Right lobe of liver (tissue), 6 donors: ENCODE measurements at regions not wholly inside any gene's neighbourhood (a gene's known extent, or its start where the extent isn't known, plus 50 kb on each side); places are given as distances from the start of the nearest gene placed in this dataset.
"Not testable (repeated sequence)": the region's sequence is repeated elsewhere in the genome, so short reads cannot be mapped to it uniquely, and the experiment has no call there.

Experiments
- ATAC-seq, 4 donors: fragments of 200-7000 bp; cut with Tn5 transposase; one replicate each; pipeline ENCODE4 v1.9.1; 2020; ENCODE audit warnings: mild to moderate bottlenecking in 4 of 4, moderate library complexity in 4 of 4
- DNase-seq, 3 donors: peaks; one replicate each; pipeline ENCODE4 v3.0.0-alpha.2; 2020
- H3K27ac ChIP-seq, 3 donors: fragments of 200-600 bp; one replicate each; pipeline ENCODE4 v1.8.0; 2022
- H3K27me3 ChIP-seq, 2 donors: fragments of 200-600 bp; one replicate each; pipeline ENCODE4 v1.8.0; 2022
- H3K36me3 ChIP-seq, 4 donors: fragments of 200-600 bp; sonication (generic) in 1 of 4; one replicate each; pipeline versions ENCODE4 v1.5.1 to v1.8.0; 2017 to 2022; ENCODE audit warnings: control low read depth in 1 of 4
- H3K4me1 ChIP-seq, 4 donors: fragments of 200-600 bp; sonication (generic) in 1 of 4; one replicate each; pipeline versions ENCODE4 v1.5.1 to v1.8.0; 2017 to 2022; ENCODE audit warnings: control low read depth in 1 of 4
- H3K4me3 ChIP-seq, 3 donors: fragments of 200-600 bp; one replicate each; pipeline ENCODE4 v1.8.0; 2022
- H3K9me3 ChIP-seq, 4 donors: fragments of 200-600 bp; sonication (generic) in 1 of 4; one replicate each; pipeline versions ENCODE4 v1.5.1 to v1.8.0; 2017 to 2022; ENCODE audit warnings: control low read depth in 1 of 4
- POLR2A ChIP-seq: fragments of 450-650 bp; IDR thresholded peaks from one replicate; pipeline ENCODE4 v1.6.1; 2017; ENCODE audit warnings: antibody characterized with exemption, mild to moderate bottlenecking
- WGBS: methylation state at CpG from one replicate; pipeline ENCODE4 v1.1.6; 2018; ENCODE audit warnings: low coverage, low lambda C conversion rate; ENCODE audit not compliant: insufficient coverage; ENCODE audit errors: missing lambda C conversion rate; 5-methylcytosine and 5-hydroxymethylcytosine counted together
- intact Hi-C, 2 donors: fragments of 100-400 bp; cut with DNase I; formaldehyde crosslinking; loops; one replicate each; pipeline versions ENCODE4 v1.11.2 to v1.14.1; 2022
- TF ChIP-seq, protein P1 (sequence below), 4 donors: fragments of 200-600 bp in 3 of 4; fragments of 450-650 bp in 1 of 4; IDR thresholded peaks; one replicate each; pipeline versions ENCODE4 v1.5.1 to v1.8.0; 2016 to 2022; ENCODE audit warnings: antibody characterized with exemption in 4 of 4, mild to moderate bottlenecking in 2 of 4
- donor health status: DM: no; HTN: yes; CAD: no.
- donor health status: DM: no; HTN: no; CAD: no.
- donor health status: DM: no; HTN: no; CAD: no.
- donor health status: DM: no; HTN: yes; CAD: no.
- donor health status: DM: no; HTN: yes; CAD: no.

DNA sequence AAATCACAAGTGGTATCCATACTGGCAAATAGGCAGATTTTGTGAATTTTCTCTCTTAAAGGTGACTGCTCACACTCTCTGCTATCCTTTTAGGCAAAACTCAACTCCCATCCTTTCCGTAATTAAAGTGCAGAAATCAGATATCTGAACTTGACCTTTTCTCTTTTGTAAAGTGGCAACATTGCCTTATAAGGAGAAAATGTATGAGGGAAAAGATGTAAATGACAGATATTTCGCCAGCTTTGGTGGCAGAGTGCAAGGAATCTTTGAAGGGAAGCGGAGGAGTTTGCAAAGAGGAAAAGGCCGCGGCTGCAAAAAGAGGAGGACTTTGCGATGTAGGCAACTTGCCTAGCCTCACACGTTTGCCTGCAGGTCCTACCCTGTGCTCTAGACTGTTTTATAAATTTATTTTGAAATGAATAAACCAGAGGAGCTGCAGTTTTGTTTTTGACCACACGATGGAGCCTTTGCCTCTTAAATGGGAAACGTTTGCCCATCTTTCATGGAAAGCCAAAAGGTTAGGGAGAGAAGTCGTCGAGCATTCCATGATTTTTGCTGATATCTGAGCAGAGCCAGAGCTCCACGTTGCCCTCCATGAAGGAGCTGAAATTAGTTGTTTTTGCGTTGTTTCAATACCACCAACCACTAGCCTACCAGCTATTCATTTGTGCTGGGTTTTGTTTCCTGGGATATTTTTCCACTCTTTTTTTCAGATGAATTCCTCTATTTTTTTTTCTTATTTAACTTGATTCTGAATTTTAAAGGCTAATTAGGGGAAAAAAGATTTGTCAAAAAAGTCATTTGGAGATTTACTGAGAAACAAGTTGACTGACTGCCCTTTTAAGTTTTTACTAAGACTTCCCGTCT, 242.3 kb downstream of the LMX1A start:
- Histone ChIP-seq H3K9me3 (no peaks in the 10 kb centered on the region), H3K27me3 (peaks cover 0 to 3% of the 10 kb centered on the region in 2 donors), H3K36me3 (no peaks in the 10 kb centered on the region), H3K4me1 (no peaks in the 10 kb centered on the region), H3K4me3 (no peak overlapping the region), H3K27ac (no peak overlapping the region)
- peak; percentile 67 to 77 (median 72) for ATAC-seq
- TF ChIP-seq, protein P1, sequence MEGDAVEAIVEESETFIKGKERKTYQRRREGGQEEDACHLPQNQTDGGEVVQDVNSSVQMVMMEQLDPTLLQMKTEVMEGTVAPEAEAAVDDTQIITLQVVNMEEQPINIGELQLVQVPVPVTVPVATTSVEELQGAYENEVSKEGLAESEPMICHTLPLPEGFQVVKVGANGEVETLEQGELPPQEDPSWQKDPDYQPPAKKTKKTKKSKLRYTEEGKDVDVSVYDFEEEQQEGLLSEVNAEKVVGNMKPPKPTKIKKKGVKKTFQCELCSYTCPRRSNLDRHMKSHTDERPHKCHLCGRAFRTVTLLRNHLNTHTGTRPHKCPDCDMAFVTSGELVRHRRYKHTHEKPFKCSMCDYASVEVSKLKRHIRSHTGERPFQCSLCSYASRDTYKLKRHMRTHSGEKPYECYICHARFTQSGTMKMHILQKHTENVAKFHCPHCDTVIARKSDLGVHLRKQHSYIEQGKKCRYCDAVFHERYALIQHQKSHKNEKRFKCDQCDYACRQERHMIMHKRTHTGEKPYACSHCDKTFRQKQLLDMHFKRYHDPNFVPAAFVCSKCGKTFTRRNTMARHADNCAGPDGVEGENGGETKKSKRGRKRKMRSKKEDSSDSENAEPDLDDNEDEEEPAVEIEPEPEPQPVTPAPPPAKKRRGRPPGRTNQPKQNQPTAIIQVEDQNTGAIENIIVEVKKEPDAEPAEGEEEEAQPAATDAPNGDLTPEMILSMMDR (IDR thresholded peaks at IDR 0.05): peak; percentile 72 to 80 (median 77)
- TF ChIP-seq POLR2A: no peak
- intact Hi-C loops: no loop called here
- WGBS: 16% methylated on average over 14 of the region's 14 CpGs
- DNase-seq: peak in 1 of 3 donors; percentile 48

- no peak for DNase-seq
- no peak for TF ChIP-seq POLR2A
- TF ChIP-seq, protein P1 (IDR thresholded peaks at IDR 0.05): no peak
- no peak overlapping the region for H3K27ac ChIP-seq
- no peaks in the 10 kb centered on the region for H3K36me3 ChIP-seq
- whole genome bisulfite sequencing: 48% methylated on average over 5 of the region's 7 CpGs
- H3K4me1 ChIP-seq: no peaks in the 10 kb centered on the region
- no peak for ATAC-seq
- H3K27me3 ChIP-seq: peaks cover 0 to 3% of the 10 kb centered on the region in 2 donors
- H3K4me3 ChIP-seq: no peak overlapping the region
- intact Hi-C loops: no loop called here
- no peaks in the 10 kb centered on the region for H3K9me3 ChIP-seq
These were observed 244.3 kb downstream of the LMX1A start for GRCh38 chr1:165112260-165112659.

DNA sequence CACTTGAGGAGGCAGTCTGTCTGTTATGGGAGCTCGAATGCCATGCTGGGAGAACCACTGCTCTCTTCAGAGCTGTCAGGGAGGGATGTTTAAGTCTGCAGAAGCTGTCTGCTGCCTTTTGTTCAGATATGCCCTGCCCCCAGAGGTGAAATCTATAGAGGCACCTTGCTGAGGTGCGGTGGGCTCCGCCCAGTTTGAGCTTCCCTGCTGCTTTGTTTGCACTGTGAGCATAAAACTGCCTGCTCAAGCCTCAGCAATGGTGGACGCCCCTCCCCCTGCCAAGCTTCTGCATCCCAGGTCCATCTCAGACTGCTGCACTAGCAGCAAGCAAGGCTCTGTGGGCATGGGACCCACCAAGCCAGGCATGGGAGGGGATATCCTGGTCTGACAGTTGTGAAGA, 247.5 kb downstream of the LMX1A start:
- DNase-seq (no peak), ATAC-seq (no peak)
- Histone ChIP-seq H3K27me3 (no peaks in the 10 kb centered on the region), H3K36me3 (no peaks in the 10 kb centered on the region), H3K9me3 (no peaks in the 10 kb centered on the region), H3K4me1 (no peaks in the 10 kb centered on the region), H3K4me3 (no peak overlapping the region), H3K27ac (no peak overlapping the region)
- intact Hi-C loops: no loop called here
- TF ChIP-seq, protein P1 (IDR thresholded peaks at IDR 0.05): no peak
- TF ChIP-seq POLR2A: no peak
- WGBS: no CpG with 5 or more reads among the region's 4 CpGs

DNA sequence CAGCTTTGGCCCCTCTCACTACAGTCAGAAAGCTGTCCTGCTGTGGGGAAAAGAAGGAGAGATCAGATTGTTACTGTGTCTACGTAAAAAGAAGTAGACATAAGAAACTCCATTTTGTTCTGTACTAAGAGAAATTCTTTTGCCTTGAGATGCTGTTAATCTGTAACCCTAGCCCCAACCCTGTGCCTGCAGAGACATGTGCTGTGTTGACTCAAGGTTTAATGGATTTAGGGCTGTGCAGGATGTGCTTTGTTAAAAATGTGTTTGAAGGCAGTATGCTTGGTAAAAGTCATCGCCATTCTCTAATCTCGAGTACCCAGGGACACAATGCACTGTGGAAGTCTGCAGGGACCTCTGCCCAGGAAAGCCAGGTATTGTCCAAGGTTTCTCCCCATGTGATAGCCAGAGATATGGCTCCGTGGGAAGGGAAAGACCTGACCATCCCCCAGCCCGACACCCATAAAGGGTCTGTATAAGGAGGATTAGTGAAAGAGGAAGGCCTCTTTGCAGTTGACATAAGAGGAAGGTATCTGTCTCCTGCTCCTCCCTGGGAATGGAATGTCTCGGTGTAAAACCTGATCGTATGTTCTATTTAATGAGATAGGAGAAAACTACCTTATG, 263.9 kb downstream of the LMX1A start:
- DNase-seq, H3K4me3 ChIP-seq, H3K4me1 ChIP-seq, H3K27ac ChIP-seq, H3K27me3 ChIP-seq, intact Hi-C loops, H3K9me3 ChIP-seq, H3K36me3 ChIP-seq, ATAC-seq: not testable (repeated sequence)
- 46% methylated on average over 5 of the region's 7 CpGs for WGBS

- no peak for DNase-seq
- Histone ChIP-seq H3K4me3 (no peak overlapping the region), H3K4me1 (no peaks in the 10 kb centered on the region), H3K9me3 (no peaks in the 10 kb centered on the region), H3K27me3 (no peaks in the 10 kb centered on the region), H3K27ac (no peak overlapping the region), H3K36me3 (no peaks in the 10 kb centered on the region)
- TF ChIP-seq POLR2A: no peak
- TF ChIP-seq, protein P1 (IDR thresholded peaks at IDR 0.05): no peak
- 37% methylated on average over 4 of the region's 4 CpGs for WGBS
- intact Hi-C loops: no loop called here
- ATAC-seq: no peak
These were observed 276.1 kb downstream of the LMX1A start for GRCh38 chr1:165080253-165080896.
